T-helper 17 cell (primary cell): ENCODE measurements at regions not wholly inside any gene's neighbourhood (a gene's known extent, or its start where the extent isn't known, plus 50 kb on each side); places are given as distances from the start of the nearest gene placed in this dataset.
"Not testable (repeated sequence)": the region's sequence is repeated elsewhere in the genome, so short reads cannot be mapped to it uniquely, and the experiment has no call there.

Source experiments
- ATAC-seq: fragments of 150-1000 bp; cut with Tn5 transposase; 2 replicates; pipeline ENCODE4 v1.10.0; 2021; ENCODE audit warnings: mild to moderate bottlenecking, moderate library complexity
- DNase-seq, 3 donors: peaks; one replicate each; pipeline versions ENCODE4 v3.0.0 to v3.0.0-alpha.2; 2020 to 2021
- H3K9me3 ChIP-seq: one replicate; pipeline ENCODE4 v1.7.0; 2013; ENCODE audit warnings: low read length, mild to moderate bottlenecking; ENCODE audit not compliant: control insufficient read depth, poor library complexity, severe bottlenecking
- H3K27ac Mint-ChIP-seq: one replicate; pipeline ENCODE4 v1.8.0; 2022; ENCODE audit warnings: mild to moderate bottlenecking, moderate library complexity, mixed read lengths
- H3K27me3 Mint-ChIP-seq: one replicate; pipeline ENCODE4 v1.8.0; 2022; ENCODE audit warnings: mixed read lengths
- H3K36me3 Mint-ChIP-seq: one replicate; pipeline ENCODE4 v1.8.0; 2022; ENCODE audit warnings: low read depth, mixed read lengths
- H3K4me1 Mint-ChIP-seq: one replicate; pipeline ENCODE4 v1.8.0; 2022; ENCODE audit warnings: mild to moderate bottlenecking, mixed read lengths
- H3K4me3 Mint-ChIP-seq: one replicate; pipeline ENCODE4 v1.8.0; 2022; ENCODE audit warnings: mild to moderate bottlenecking, moderate library complexity, mixed read lengths

DNA sequence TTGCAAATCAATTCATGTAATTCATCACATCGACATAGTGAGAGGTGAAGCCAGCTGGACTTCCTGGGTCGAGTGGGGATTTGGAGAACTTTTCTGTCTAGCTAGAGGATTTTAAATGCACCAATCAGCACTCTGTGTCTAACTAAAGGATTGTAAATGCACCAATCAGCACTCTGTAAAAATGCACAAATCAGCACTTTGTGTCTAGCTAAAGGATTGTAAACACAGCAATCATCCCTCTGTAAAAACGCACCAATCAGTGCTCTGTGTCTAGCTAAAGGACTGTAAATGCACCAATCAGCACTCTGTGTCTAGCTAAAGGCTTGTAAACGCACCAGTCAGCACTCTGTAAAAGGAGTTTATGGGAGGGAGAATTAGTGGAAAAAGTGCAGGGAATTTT is 454.0 kb upstream of the GRM7 start:
- DNase-seq, H3K4me3 Mint-ChIP-seq, H3K27me3 Mint-ChIP-seq, H3K27ac Mint-ChIP-seq, ATAC-seq, H3K9me3 ChIP-seq, H3K36me3 Mint-ChIP-seq, H3K4me1 Mint-ChIP-seq: not testable (repeated sequence)

DNA sequence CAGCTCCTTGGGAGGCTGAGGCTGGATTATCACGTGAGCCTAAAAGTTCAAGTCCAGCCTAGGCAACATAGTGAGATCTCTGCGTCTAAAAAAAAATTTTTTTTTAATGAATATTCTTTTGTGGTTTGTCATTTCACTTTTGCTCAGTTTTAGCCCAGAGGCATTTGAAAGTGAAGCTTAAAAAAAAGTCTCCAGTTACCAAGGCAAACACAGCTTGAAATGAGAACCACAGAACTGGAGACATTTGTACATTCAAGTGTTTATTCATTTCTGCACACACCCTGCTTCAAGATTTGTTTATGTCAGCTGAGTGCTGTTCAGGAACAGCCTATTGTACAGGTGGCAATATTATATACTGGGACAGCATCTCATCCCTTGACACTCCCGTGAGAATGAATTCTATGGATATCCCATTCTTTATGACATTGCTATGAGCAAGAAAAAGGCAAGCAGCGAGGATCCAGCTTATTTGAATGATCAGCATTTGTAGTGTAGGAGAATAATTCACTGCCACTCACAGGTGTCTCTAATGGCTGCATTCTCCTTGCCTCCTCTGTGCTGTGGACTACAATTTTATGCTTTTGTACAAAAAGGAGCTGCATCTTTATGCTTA is 444.8 kb upstream of the GRM7 start:
- ATAC-seq (no peak), DNase-seq (no peak)
- H3K36me3 Mint-ChIP-seq = no peaks in the 10 kb centered on the region
- H3K27ac Mint-ChIP-seq = no peak overlapping the region
- H3K4me1 Mint-ChIP-seq = no peaks in the 10 kb centered on the region
- H3K4me3 Mint-ChIP-seq = no peak overlapping the region
- H3K9me3 ChIP-seq = no peaks in the 10 kb centered on the region
- no peaks in the 10 kb centered on the region for H3K27me3 Mint-ChIP-seq

DNA sequence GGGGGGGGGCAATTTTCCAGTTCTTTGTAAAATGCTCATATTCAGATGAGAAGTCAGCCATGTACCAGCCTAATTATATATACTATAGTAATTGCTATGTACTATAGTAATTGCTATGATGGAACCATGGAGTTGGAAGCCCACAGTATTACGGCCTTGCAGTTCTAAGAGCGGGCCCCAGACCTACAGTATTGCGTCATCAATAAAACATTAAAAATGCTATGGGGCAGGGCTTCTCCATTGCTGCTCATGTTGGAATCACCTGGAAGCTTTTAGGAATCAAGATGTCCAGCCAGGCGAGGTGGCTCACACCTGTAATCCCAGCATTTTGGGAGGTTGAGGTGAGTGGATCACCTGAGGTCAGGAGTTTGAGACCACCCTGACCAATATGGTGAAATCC is 443.7 kb upstream of the GRM7 start:
- H3K9me3 ChIP-seq = no peaks in the 10 kb centered on the region
- H3K36me3 Mint-ChIP-seq = no peaks in the 10 kb centered on the region
- no peaks in the 10 kb centered on the region for H3K4me1 Mint-ChIP-seq
- ATAC-seq = no peak
- H3K4me3 Mint-ChIP-seq = no peak overlapping the region
- H3K27ac Mint-ChIP-seq = no peak overlapping the region
- H3K27me3 Mint-ChIP-seq = no peaks in the 10 kb centered on the region
- no peak for DNase-seq

DNA sequence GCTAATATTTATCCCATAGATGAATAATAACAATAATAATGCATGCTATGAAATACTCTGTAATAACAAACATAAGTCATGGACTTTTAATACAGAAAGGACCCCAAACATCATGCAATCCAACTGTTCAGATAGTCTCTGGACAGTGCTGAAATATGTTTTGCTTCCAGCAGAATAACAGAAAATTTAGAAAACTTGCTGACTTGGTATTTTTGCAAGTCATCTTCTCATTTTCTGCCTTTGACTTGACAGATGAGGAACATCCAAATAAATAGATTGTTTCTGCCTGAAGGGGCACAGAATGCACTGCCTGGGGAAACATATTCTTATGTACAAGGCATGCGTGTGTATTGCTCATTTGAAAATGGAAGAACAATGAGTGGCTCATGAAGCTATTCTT is 442.4 kb upstream of the GRM7 start:
- no peak for ATAC-seq
- Mint-ChIP-seq H3K4me1 (no peaks in the 10 kb centered on the region), H3K4me3 (no peak overlapping the region), H3K36me3 (no peaks in the 10 kb centered on the region), H3K27ac (no peak overlapping the region), H3K27me3 (no peaks in the 10 kb centered on the region)
- no peaks in the 10 kb centered on the region for H3K9me3 ChIP-seq
- no peak for DNase-seq

DNA sequence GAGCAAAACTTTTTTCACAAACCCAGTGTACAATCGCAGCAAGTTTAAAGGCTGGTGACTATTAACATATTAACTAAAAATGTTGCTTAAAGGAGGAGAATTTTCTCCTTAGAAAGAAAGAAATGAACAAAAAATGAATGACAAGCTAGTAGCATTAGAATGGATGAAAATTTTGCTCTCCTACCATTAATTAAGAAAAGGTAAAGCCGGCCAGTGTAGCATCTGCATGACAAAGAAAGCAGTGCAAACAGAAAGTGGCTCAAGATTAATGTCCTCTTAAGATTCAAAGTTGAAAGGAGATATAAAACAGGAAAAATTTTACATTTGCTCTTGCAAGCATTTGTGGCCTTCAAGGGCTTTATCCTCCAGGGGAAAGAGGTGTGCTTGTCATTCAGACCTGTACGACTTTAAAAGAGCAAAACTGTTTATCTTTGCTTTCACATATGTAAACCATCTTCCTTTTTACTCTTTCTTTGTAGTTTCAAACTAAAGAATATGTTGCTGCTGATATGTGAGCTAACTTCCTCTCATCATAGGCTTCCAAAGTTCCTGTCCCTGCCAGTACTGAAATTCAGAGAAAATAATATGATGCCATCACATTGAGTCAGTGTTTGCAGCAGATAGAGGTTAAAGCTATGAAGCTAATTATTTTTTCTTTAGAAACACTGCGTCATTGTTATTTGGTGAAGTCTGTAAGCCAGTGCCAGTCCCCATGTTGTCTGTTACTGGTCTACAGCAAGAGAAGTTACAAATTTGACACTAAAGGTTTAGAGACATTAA is 439.1 kb upstream of the GRM7 start:
- H3K36me3 Mint-ChIP-seq = no peaks in the 10 kb centered on the region
- no peak overlapping the region for H3K27ac Mint-ChIP-seq
- no peaks in the 10 kb centered on the region for H3K27me3 Mint-ChIP-seq
- no peak overlapping the region for H3K4me3 Mint-ChIP-seq
- DNase-seq (no peak), ATAC-seq (no peak)
- H3K4me1 Mint-ChIP-seq = no peaks in the 10 kb centered on the region
- no peaks in the 10 kb centered on the region for H3K9me3 ChIP-seq

DNA sequence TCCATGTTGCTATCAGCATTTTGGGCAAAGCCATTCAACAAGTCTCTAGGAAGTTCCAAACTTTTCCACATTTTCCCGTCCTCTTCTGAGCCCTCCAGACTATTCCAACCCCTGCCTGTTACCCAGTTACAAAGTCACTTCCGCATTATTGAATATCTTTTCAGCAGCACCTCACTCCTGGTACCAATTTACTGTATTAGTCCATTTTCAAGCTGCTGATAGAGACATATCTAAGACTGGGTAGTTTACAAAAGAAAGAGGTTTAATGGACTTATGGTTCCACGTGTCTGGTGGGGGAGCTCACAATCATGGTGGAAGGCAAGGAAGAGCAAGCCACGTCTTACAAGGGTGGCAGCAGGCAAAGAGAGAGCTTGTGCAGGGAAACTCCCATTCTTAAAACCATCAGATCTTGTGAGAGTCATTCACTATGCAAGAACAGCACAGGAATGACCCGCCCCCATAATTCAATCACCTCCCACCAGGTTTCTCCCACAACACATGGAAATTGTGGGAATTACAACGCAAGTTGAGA is 435.6 kb upstream of the GRM7 start:
- H3K4me3 Mint-ChIP-seq = no peak overlapping the region
- H3K9me3 ChIP-seq = no peaks in the 10 kb centered on the region
- H3K36me3 Mint-ChIP-seq = no peaks in the 10 kb centered on the region
- DNase-seq (no peak), ATAC-seq (no peak)
- H3K27me3 Mint-ChIP-seq = no peaks in the 10 kb centered on the region
- no peaks in the 10 kb centered on the region for H3K4me1 Mint-ChIP-seq
- no peak overlapping the region for H3K27ac Mint-ChIP-seq

DNA sequence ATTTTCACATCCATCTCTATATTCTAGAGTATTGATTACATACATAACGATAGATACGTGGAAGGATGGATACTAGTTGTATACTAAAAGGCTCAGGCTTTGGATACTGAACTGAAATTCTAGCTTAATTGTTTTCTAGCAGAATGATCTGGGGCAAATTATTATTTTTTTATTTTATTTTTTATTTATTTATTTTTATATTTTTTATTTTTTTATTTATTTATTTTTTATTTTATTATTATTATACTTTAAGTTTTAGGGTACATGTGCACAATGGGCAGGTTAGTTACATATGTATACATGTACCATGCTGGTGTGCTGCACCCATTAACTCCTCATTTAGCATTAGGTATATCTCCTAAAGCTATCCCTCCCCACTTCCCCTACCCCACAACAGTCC is 432.6 kb upstream of the GRM7 start:
- H3K9me3 ChIP-seq, H3K4me1 Mint-ChIP-seq, H3K4me3 Mint-ChIP-seq, DNase-seq, H3K27ac Mint-ChIP-seq, H3K36me3 Mint-ChIP-seq, H3K27me3 Mint-ChIP-seq, ATAC-seq: not testable (repeated sequence)

DNA sequence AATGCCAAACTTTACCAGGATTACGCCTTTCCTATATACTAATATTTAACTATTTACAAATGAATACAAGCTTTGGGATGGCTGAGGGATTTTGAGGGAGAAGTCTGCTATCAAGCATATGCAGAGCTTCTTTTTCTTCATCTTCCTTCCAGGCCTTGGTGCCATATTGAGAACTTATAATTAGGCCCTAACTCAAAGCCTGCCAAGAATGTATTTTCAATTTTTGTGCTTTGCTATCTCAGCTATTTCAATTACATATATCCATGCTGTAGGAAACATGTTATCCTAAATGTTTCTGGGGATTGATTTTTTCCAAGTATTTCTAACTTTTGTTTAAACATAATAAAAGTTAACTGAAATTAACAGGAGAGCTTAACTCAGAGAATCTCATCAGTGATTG is 425.0 kb upstream of the GRM7 start:
- H3K4me1 Mint-ChIP-seq = no peaks in the 10 kb centered on the region
- H3K27me3 Mint-ChIP-seq = no peaks in the 10 kb centered on the region
- no peaks in the 10 kb centered on the region for H3K9me3 ChIP-seq
- no peak for DNase-seq
- no peak overlapping the region for H3K4me3 Mint-ChIP-seq
- H3K27ac Mint-ChIP-seq = no peak overlapping the region
- ATAC-seq = no peak
- no peaks in the 10 kb centered on the region for H3K36me3 Mint-ChIP-seq

DNA sequence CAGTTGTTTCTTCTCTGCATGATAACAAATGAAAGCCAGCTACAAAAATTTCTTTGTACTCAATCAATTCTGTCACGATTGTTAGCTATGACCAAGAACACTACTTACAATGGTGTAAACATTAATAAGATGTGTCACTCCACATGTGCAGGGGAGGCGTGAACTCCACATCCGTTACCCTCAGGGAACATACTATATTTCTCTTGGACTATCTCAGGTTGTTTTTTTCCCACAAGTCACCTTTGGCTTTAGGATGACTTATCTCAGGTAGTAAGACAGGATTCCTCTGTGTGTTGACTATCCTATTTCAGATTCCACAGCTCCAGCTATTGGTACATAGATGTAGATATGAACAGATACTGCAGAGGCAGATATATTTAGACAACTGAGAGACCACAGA is 423.3 kb upstream of the GRM7 start:
- H3K4me1 Mint-ChIP-seq = no peaks in the 10 kb centered on the region
- no peak overlapping the region for H3K27ac Mint-ChIP-seq
- no peak overlapping the region for H3K4me3 Mint-ChIP-seq
- H3K36me3 Mint-ChIP-seq = no peaks in the 10 kb centered on the region
- ATAC-seq (no peak), DNase-seq (no peak)
- no peaks in the 10 kb centered on the region for H3K9me3 ChIP-seq
- no peaks in the 10 kb centered on the region for H3K27me3 Mint-ChIP-seq

DNA sequence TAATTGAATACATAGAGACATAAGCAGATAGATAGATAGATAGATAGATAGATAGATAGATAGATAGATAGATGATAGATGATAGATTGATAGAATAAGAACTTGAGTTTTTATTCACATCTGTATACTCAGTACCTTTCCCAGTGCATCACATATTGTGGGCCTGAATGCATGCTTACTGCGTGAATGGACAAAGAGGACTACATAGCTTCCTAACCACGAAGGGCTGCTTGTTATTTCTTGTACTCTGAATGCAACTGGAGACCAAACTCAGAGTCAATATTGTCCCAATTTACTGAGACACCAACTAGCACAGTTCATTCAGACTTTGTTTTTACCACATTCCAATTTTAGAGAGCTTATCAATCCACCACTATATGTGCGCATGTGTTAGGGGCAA is 422.9 kb upstream of the GRM7 start:
- H3K36me3 Mint-ChIP-seq = no peaks in the 10 kb centered on the region
- H3K27ac Mint-ChIP-seq = no peak overlapping the region
- H3K4me3 Mint-ChIP-seq = no peak overlapping the region
- ATAC-seq = no peak
- H3K9me3 ChIP-seq = no peaks in the 10 kb centered on the region
- no peak for DNase-seq
- H3K27me3 Mint-ChIP-seq = no peaks in the 10 kb centered on the region
- H3K4me1 Mint-ChIP-seq = no peaks in the 10 kb centered on the region

DNA sequence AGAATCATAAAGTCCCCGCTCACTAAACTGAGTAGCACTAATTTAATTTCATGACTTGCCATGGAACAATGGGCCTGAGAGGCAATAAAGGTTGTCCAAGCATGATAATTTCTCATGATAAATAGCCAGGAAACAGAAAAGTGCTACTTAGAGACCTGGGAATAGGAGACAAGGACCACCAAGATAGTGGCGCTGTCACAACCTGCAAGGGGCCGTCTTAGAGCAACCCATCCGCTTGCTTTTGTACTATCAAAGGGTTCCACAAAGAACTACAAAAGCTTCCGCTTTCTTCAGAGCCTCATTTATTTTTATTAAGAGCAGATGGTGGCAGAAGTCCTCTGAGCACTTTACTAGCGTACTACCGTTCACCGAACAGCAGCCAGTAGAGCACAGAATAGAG is 421.7 kb upstream of the GRM7 start:
- H3K4me1 Mint-ChIP-seq = no peaks in the 10 kb centered on the region
- ATAC-seq = no peak
- no peaks in the 10 kb centered on the region for H3K36me3 Mint-ChIP-seq
- no peak overlapping the region for H3K27ac Mint-ChIP-seq
- H3K4me3 Mint-ChIP-seq = no peak overlapping the region
- DNase-seq = no peak
- no peaks in the 10 kb centered on the region for H3K27me3 Mint-ChIP-seq
- H3K9me3 ChIP-seq = no peaks in the 10 kb centered on the region

DNA sequence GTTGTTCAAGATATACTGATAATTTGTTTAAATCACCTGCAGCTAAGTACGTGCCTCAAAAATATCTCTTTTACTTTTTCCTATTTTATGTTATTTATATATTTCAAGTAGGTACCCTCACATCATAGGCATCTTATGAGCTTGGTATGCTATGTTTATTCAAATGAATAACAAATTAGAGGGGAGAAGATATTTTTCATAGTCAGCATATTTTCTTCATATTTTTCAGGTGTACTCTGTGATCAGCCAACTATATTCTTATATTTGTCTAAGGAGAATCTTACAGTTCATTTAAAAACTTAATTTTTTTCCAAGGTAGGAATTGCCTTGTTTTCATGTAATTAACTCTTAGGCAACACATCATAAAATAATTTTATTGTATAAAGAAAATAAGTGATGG is 421.1 kb upstream of the GRM7 start:
- no peaks in the 10 kb centered on the region for H3K4me1 Mint-ChIP-seq
- ATAC-seq (no peak), DNase-seq (no peak)
- H3K36me3 Mint-ChIP-seq = no peaks in the 10 kb centered on the region
- no peak overlapping the region for H3K27ac Mint-ChIP-seq
- H3K27me3 Mint-ChIP-seq = no peaks in the 10 kb centered on the region
- no peaks in the 10 kb centered on the region for H3K9me3 ChIP-seq
- H3K4me3 Mint-ChIP-seq = no peak overlapping the region

DNA sequence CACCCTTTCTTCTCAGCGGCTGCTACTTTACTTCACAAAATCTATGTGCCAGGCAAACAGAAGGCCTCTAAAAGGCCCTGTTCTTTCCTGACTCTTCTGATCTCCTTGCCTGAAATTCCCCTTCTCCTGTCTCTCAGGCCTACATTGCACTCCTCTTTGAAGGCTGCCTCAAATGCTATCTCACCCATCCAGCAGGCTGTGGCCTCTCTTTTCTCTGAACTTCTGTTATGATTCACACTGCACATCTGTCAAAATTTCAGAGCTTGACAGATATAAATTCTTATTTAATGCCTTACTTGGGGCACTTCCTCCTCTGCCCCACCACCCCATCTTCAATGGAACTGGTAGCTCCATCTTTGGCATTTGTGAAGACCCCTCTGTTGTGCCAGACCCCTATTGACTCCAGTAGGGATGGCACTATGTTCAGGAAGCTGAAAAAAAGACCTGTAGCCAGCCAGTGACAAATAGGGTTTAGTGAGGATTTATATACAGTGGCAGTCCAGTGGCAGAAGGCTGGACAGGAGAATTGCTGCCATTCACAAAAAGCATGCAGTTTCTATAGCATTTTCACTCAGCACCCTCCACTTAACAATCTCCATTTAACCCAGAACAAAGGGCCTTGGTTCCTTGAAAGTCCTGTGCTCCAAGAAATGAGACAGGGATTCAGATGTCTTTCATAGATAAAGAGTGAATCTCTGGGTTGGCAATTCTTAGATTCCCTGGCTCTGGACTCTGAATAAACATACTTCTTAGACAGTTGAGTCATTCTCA is 415.8 kb upstream of the GRM7 start:
- no peaks in the 10 kb centered on the region for H3K4me1 Mint-ChIP-seq
- no peaks in the 10 kb centered on the region for H3K9me3 ChIP-seq
- H3K4me3 Mint-ChIP-seq = no peak overlapping the region
- no peak overlapping the region for H3K27ac Mint-ChIP-seq
- no peak for ATAC-seq
- no peak for DNase-seq
- H3K27me3 Mint-ChIP-seq = no peaks in the 10 kb centered on the region
- no peaks in the 10 kb centered on the region for H3K36me3 Mint-ChIP-seq
